SK-MEL-5 (cell line): ENCODE measurements at regions not wholly inside any gene's neighbourhood (a gene's known extent, or its start where the extent isn't known, plus 50 kb on each side); places are given as distances from the start of the nearest gene placed in this dataset.

ENCODE experiments used
- DNase-seq: peaks from one replicate; pipeline ENCODE4 v3.0.0-alpha.2; 2016; ENCODE audit warnings: low read depth, low spot score
- in situ Hi-C: cut with HindIII; loops from 2 replicates; pipeline ENCODE4 v1.10.0; 2016; ENCODE audit warnings: low sequenced_read_pairs, high pct_unique_total_duplicates, low pct_unique_long_range_greater_than_20kb

DNA sequence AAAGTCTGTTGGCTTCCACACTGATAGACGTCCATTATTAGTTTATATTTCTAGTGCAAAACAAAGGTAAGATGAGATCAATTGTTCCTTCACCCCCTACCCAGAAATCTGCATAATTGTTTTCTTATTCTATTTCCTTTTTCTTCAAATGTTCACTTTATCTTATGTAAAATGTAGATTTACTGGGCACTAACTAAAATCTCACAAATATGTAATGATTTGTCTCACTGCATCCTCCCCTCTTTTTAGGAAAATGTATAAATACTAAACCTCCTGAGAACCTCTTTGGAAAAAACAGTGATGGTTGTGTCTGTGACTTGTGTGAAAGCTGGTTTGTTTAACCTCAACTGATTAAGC, 1377.2 kb upstream of the MIR17HG start:
- in situ Hi-C loops: no loop called here
- no peak for DNase-seq

DNA sequence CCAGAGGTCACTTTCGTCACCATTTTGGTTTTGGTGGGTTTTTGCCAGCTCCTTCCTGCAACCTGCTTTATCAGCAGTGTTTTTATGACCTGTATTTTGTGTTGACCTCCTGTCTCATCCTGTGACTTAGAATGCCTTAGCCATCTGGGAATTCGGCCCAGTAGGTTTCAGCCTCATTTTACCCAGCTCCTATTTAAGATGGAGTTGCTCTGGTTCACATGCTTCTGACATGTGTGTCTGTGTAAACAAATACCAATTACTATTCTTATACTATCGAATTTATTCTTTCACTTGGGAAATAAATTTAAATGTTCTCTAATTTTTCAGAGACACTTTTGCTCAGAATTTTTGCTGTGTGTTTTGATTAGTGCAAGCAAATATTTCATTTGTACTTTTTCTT, 1370.3 kb upstream of the MIR17HG start:
- no peak for DNase-seq
- in situ Hi-C loops: no loop called here

DNA sequence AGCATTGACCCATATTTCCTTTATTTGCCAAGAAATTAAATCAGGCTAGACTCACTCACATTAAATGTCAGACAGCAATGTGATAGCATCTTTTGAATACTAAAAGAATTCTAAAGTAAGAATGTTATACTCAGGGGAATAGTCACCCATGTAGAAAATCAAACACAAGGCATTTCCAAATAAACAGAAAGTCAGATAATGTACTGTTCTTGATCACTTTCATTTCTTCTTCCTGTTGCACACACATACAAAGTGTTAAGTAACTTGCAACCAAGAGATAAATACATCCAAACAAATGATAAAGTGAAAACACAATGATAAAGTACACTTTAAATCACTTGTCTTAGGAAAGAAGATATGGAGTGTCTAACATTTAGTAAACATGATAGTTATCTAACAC, 1366.6 kb upstream of the MIR17HG start:
- no peak for DNase-seq
- in situ Hi-C loops: no loop called here

DNA sequence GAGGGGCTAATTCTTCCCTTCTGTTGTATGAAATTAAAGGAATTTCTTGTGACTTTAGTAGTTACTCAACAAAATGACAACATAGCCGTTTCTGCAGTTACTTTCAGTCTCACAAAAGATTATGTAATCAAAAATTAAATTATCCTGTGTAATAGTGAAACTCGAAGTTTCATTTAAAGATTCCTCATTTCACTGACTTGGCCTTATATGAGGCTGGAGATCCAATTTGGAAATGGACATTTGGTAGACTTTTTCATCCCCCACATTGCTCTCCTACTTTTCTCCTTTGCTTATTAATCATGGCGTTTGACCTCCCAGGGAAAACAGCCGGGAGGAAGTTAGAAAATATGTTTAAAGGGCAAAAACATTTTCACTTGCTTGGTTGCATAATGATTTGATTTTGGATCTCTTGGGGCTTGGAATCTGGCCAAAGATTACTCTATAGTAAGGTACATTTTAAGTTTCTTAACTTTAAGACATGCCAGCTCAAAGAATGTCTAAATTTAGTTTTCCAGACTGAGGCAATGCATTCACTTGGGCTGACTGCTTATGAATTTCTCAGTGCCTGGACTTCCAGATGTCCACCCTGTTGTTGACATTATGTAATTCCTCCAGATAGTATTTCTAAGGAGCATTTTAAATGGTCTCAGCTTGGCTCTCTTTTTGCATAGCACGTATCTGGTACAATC, 1364.9 kb upstream of the MIR17HG start:
- in situ Hi-C loops: no loop called here
- DNase-seq: no peak

DNA sequence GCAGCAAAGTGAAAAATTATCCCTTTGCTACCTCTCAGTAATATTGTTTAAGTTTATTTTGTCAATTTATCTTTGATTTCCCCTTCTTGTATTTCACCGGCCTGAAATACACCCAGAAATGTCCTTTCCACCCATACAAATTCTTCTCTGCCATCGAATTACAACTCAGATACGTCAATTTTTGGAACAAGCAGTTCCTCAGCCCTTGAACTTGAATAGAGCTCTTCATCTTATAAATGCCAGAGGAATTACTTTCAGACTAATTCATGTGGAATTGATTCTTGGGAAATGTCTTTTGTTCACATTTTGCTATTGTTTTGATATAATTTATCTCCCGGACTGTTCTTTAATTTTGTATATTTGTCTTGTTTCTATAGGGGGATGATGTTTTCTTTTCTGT, 1359.3 kb upstream of the MIR17HG start:
- DNase-seq: no peak
- in situ Hi-C loops: no loop called here

DNA sequence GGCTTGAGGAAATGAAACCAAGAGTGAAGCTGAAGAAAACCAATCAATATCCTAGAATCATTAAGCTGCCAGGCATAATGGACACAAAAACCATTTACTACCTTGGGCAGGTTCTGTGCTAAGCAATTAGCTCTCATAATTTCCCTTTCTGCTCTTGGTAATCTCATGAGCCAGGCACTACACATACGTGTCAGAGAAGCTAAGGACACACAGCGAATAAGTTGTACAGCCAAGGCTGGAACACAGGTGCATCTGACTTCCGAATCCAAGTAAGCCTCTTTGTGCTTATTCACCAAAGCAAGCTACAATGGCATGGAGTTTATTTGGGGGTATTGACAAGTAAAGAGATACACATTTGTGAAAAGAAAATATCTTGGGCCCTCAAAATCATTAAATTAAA, 1343.9 kb upstream of the MIR17HG start:
- DNase-seq: no peak
- in situ Hi-C loops: no loop called here

DNA sequence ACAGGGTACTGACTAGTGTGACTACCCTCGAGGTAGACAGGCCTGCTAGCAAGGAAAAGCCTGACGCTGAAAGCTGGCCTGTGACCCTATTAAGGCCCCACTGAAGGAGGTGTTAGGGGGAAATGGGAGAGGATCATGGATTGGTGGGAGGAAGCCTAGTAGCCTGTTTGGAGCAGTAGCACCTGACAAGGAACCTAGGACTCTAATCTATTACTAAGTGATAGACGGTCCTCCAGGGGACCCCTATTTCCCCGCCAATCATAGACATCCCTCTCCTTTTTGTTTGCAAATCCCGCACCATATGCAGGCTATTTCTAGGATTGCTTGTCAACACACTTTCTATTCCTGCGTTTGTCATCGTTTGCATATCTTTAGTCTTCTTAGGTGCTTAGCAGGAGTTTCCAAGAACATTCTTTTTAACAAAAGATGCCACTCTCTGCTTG, 1338.8 kb upstream of the MIR17HG start:
- in situ Hi-C loops: no loop called here
- no peak for DNase-seq

DNA sequence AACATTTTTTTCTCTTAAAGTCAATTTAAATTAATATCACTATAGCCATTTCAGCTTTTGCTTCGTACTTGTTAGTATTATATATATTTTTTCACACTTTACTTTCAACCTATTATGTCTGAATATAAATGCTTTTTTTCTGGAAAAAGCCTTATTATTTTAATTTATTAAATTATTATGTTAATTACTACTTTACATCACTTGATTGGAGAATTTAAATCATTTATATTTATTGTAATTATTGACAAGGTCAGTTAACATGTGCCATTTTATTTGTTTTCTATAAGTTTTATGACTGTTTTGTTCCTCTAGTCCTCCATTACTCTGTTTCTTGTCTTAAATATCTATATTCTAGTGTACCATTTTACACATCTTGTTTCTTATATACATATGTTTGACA, 1333.4 kb upstream of the MIR17HG start:
- in situ Hi-C loops: no loop called here
- DNase-seq: no peak

DNA sequence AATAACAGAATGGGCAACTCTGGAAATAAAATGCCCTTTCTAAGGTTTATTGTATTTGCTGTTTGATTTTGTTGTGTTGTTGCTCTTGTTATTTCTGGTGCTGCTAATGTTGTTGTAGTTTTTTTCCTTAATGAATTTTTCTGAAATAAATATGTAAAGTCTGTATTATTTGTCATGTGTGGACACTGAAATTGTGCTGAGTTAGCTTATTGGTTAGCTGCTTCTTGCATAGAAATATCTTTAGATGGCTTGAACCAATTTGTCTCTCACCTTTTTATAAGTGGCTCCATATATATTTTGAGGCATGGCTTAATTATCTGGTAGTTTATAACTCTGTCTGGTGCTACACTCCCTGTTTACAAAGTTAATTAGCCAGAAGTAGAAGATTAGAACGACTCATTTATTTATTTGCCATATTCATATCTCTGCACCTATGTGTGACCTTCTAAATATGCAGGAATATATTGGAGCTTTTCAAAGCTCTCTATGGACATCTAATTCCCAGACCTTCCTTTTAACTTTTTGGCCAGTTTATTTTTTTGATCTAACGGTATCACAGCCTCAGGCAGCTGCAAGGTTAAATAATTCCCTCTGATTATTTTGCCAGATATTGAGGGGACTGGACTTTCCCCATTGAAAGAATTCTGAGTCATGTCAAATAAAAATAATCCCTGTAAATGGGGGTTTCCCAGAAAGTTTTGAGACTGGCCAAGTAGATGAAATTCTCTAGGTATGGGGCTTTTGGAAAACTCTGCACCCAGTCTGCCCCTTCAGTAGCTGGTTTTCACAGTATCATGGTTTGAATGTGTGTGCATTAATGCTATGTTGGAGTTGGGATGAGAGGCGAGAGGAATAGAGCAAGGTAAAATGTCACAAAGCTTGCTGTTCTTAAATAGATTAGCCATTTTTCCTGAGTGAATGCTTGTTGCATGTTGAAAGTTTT, 1331.7 kb upstream of the MIR17HG start:
- in situ Hi-C loops: no loop called here
- DNase-seq: no peak

DNA sequence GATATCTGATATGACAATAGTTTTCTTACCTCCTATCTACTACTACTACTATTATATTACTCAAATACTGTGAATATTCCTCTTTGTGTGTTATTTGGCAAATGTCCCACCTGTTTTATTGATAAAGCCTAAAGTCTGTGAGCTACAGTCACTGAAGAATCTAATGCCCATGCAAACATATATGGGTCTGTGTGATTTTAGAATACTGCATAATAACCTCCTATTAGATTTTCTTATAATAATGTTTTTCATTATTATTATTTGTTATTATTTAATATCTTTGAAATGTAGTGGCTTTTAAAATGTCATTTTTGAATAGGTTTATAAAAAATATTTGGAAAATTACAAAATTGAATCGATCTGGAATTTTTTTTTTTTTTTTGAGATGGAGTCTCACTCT, 1330.8 kb upstream of the MIR17HG start:
- DNase-seq: no peak
- in situ Hi-C loops: no loop called here

DNA sequence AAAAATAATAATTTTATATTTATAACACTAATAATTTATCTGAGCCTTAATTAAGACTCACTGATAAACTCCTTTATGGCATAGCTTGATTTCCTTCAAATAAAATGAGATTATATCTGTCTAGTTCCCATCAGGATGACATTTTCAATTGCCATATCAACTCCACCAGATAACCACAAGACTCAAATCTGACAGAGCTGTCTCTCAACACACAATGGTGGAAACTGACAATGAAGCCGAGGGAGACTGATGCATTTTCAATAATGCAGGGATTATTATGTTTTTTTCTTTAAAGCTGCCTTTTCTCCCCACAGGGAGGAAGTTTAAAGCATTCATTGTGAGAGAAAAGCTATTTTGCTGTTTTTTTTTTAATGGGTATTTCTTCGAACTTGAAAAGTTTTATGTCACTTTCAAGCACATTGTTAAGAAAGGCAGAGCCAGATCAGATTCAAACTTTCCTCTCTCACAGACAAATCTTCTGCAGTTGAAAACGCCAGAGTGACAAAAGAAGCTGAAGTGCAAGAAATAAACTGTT, 1326.9 kb upstream of the MIR17HG start:
- DNase-seq: no peak
- in situ Hi-C loops: no loop called here

DNA sequence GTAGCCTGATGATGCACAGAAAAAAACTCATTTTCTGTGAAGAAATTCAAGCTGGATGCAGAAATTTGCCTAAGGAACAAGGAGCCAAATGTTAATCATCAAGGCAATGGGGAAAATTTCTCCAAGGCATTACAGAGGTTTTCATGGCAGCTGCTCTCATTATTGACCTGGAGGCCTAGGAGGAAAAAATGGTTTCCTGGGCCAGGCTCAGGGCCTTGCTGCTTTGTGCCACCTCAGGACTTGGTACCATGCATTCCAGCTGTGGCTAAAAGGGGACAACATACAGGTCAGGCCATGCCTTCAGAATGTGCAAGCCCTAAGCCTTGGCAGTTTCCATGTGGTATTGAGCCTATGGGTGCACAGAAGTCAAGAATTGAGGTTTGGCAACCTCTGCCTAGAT, 1320.1 kb upstream of the MIR17HG start:
- no peak for DNase-seq
- in situ Hi-C loops: no loop called here

DNA sequence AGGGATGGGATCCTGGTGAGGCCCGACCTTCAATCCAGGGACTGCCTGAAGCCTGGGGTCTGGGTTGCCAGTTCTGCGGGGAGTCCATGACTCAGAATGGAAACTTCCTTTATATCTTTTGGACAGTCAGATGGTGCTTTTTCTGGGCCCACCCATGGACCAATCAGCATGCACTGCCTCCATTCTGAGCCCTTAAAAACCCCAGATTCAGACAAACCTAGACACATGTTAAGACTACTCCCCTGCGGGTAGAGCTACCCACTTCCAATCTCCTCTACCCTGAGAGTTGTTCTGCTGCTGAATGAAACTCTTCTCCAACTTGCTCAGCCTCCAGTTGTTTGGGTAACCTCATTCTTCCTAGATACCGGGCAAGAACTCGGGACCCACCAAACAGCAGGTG, 1315.2 kb upstream of the MIR17HG start:
- no peak for DNase-seq
- in situ Hi-C loops: no loop called here

DNA sequence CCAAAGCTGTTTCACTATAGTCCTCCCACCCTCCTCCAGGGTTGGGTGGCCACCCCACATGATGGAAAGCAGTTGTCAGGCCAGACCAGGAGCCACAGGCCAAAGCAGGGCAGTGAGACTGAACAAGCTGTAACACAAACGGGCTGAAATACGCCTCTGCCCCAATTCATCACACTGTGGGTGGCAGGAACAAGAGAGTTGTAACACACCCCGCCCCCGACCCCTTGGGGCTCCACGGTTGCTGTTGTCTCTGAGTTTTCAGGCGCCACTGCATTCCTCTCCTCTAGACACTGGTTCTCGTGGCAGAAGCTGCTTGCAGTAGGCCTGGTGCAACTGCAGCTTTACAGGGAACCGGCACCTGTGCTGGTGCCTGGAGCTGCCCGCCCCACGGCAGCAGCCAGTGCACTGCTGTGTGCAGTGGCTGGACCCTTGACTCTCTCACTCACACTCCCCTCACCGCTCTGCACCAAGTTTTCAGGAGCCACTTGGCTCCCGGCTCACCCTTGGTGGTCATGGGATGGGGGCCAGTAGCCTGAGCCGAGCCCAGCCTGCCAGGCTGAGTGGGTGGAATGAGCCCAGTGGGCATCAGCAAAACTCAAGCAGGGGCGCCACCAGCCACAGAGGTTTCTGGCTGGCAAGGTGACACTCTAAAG, 1314.5 kb upstream of the MIR17HG start:
- in situ Hi-C loops: no loop called here

DNA sequence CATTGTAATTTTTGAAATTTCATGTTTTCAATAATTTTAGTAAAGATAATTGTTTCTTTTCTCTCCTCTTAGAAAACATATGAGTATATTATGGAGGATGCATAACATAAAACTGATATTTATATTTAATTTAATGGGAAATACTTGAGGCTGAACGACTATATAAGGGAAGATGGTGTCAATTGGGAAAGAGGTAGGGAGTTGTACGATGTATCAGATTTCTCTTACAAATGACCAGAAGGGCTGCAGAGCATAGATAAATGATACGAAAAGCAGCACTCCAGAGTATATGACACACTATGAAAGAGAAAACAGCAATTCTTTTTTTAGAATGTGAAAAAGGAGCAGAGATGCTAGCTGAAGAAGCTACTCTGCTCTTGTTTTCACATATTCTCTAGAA, 1308.0 kb upstream of the MIR17HG start:
- in situ Hi-C loops: no loop called here
- DNase-seq: no peak

More for the DNA sequence above, 1314.5 kb upstream of the MIR17HG start:
- DNase-seq: no peak

DNA sequence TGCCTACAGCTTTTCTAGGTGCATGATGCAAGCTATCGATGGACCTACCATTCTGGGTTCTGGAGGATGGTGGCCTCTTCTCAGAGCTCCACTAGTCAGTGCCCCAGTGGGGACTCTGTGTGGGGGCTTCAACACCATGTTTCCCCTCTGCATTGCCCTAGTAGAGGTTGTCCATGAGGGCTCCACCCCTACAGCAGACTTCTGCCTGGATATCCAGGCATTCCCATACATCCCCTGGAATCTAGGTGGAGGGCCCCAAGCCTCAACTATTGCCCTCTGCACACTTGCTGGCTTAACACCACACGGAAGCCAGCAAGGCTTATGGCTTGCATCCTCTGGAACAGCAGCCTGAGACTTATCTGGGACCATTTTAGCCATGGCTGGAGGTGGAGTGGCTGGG, 1299.9 kb upstream of the MIR17HG start:
- in situ Hi-C loops: no loop called here
- DNase-seq: no peak

DNA sequence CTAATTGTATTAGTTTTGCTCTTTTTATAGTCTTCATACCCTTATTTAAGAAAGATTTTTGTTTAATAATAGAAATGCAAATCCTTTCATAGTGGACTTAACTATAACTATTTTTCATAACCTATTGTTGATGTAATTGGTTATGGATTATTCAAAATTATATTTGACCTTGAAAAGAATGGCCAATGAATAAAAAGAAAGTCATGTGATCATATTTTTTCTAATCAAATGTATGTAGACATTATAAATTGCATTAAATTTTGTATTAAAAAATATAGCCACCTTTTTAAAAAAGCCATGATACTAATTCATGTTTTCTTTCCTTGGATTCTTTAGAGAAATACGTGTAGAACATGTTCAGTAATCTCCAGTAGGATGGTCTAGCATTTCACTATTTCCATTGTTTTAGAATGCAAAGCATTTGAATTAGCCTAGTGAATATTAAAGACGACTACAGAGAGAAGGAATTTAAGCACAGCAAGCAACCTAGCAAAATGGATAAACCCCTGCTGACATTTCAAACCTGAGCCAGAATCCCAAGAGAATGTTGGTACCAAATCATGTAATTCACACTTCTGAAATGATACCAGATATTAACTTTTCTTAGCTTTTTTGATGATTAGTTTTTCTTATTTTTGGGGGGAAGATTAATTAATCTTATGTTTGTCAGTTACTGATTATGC, 1297.4 kb upstream of the MIR17HG start:
- in situ Hi-C loops: no loop called here
- DNase-seq: no peak

DNA sequence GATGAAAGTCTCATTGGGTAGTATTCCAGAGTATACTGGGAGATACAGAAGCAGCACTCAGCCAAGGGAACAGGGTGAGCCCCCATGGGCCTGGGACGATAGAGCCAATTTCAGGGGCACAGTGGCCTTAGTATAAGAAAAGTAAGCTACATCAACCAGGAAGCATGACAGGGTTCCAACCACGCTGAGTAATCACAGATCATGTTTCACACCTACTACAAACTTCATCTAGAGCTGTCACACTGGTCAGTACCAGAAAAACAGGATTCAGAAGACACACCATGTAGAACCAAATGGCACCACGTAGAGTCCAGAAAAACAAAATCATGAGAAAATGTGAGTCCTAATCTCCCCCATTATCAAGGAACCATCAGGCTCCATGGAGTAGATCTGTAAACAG, 1292.4 kb upstream of the MIR17HG start:
- DNase-seq: no peak
- in situ Hi-C loops: no loop called here
